Osteocyte (in vitro differentiated cells): ENCODE measurements at regions not wholly inside any gene's neighbourhood (a gene's known extent, or its start where the extent isn't known, plus 50 kb on each side); places are given as distances from the start of the nearest gene placed in this dataset.

Experiments used
- DNase-seq: peaks from one replicate; pipeline ENCODE4 v3.0.0; 2021; ENCODE audit warnings: mixed read lengths; ENCODE audit not compliant: unreplicated experiment; ENCODE audit errors: extremely low spot score
- H3K27ac Mint-ChIP-seq: one replicate; pipeline ENCODE4 v1.8.0; 2021; ENCODE audit warnings: mild to moderate bottlenecking, mixed read lengths; ENCODE audit not compliant: unreplicated experiment
- H3K27me3 Mint-ChIP-seq: one replicate; pipeline ENCODE4 v1.8.0; 2021; ENCODE audit warnings: mixed read lengths; ENCODE audit not compliant: unreplicated experiment
- H3K36me3 Mint-ChIP-seq: one replicate; pipeline ENCODE4 v1.8.0; 2021; ENCODE audit warnings: mixed read lengths; ENCODE audit not compliant: unreplicated experiment
- H3K4me1 Mint-ChIP-seq: one replicate; pipeline ENCODE4 v1.8.0; 2021; ENCODE audit warnings: mixed read lengths; ENCODE audit not compliant: unreplicated experiment
- H3K4me3 Mint-ChIP-seq: one replicate; pipeline ENCODE4 v1.8.0; 2021; ENCODE audit warnings: mild to moderate bottlenecking, moderate library complexity, mixed read lengths; ENCODE audit not compliant: unreplicated experiment
- H3K9me3 Mint-ChIP-seq: one replicate; pipeline ENCODE4 v1.8.0; 2021; ENCODE audit warnings: mixed read lengths; ENCODE audit not compliant: unreplicated experiment
- CTCF ChIP-seq: fragments of 200-600 bp; sonication (generic); IDR thresholded peaks from 2 replicates; pipeline ENCODE4 v1.5.0; 2021; ENCODE audit warnings: antibody characterized with exemption, mild to moderate bottlenecking, moderate library complexity

- Mint-ChIP-seq H3K4me1 (no peaks in the 10 kb centered on the region), H3K4me3 (no peak overlapping the region), H3K27me3 (no peaks in the 10 kb centered on the region), H3K9me3 (no peaks in the 10 kb centered on the region), H3K36me3 (no peaks in the 10 kb centered on the region), H3K27ac (no peak overlapping the region)
- no peak for TF ChIP-seq CTCF
- DNase-seq: no peak
These were observed 304.0 kb downstream of the TLR4 start for GRCh38 chr9:118008246-118008645.

- DNase-seq: no peak
- H3K27me3 Mint-ChIP-seq: no peaks in the 10 kb centered on the region
- no peak overlapping the region for H3K4me3 Mint-ChIP-seq
- no peak overlapping the region for H3K27ac Mint-ChIP-seq
- no peak for TF ChIP-seq CTCF
- no peaks in the 10 kb centered on the region for H3K36me3 Mint-ChIP-seq
- no peaks in the 10 kb centered on the region for H3K9me3 Mint-ChIP-seq
- no peaks in the 10 kb centered on the region for H3K4me1 Mint-ChIP-seq
These were observed 305.4 kb downstream of the TLR4 start for GRCh38 chr9:118009614-118010013.

GRCh38 chr9:118017607-118018122 lies 313.5 kb downstream of the TLR4 start:
- Mint-ChIP-seq H3K27me3 (no peaks in the 10 kb centered on the region), H3K4me3 (no peak overlapping the region), H3K4me1 (no peaks in the 10 kb centered on the region), H3K27ac (no peak overlapping the region), H3K36me3 (no peaks in the 10 kb centered on the region), H3K9me3 (no peaks in the 10 kb centered on the region)
- TF ChIP-seq CTCF: no peak
- DNase-seq: no peak

GRCh38 chr9:118023644-118024043 lies 319.4 kb downstream of the TLR4 start:
- Mint-ChIP-seq H3K4me3 (no peak overlapping the region), H3K4me1 (no peaks in the 10 kb centered on the region), H3K9me3 (peaks cover under 1% of the 10 kb centered on the region), H3K36me3 (no peaks in the 10 kb centered on the region), H3K27ac (no peak overlapping the region), H3K27me3 (no peaks in the 10 kb centered on the region)
- TF ChIP-seq CTCF: no peak
- DNase-seq: no peak

- no peaks in the 10 kb centered on the region for H3K36me3 Mint-ChIP-seq
- DNase-seq: no peak
- H3K4me3 Mint-ChIP-seq: no peak overlapping the region
- no peak overlapping the region for H3K27ac Mint-ChIP-seq
- no peak for TF ChIP-seq CTCF
- H3K9me3 Mint-ChIP-seq: peaks cover 5% of the 10 kb centered on the region
- H3K27me3 Mint-ChIP-seq: no peaks in the 10 kb centered on the region
- H3K4me1 Mint-ChIP-seq: no peaks in the 10 kb centered on the region
These were observed 324.0 kb downstream of the TLR4 start for GRCh38 chr9:118028225-118028624.
